ENCODE measurements at regions not wholly inside any gene's neighbourhood (a gene's known extent, or its start where the extent isn't known, plus 50 kb on each side); places are given as distances from the start of the nearest gene placed in this dataset.

GRCh38 chr17:79242873-79243602, 168.4 kb downstream of the ENGASE start:
- Histone ChIP-seq H3K27me3 (no peaks in the 10 kb centered on the region), H3K9me3 (no peaks in the 10 kb centered on the region), H3K4me3 (no peak overlapping the region), H3K27ac (no peak overlapping the region), H3K36me3 (replicated peaks in 1 of 2; ENCODE audit: insufficient read depth in 1 of 2, low read depth in 2 of 2) (no peaks in the 10 kb centered on the region), H3K4me1 (no peaks in the 10 kb centered on the region)
- ATAC-seq (no peak), DNase-seq (no peak)
- intact Hi-C loops (cut with DNase I) = no loop called here
- WGBS, 2 donors = 54 to 64% methylated on average over 6 to 10 of the region's 10 CpGs
- no peak for TF ChIP-seq CTCF (IDR thresholded peaks at IDR 0.05)
- no peak for TF ChIP-seq POLR2A (IDR thresholded peaks at IDR 0.05)

- no peak overlapping the region for H3K4me3 ChIP-seq
- DNase-seq = no peak
- no peaks in the 10 kb centered on the region for H3K4me1 ChIP-seq
- no peak for TF ChIP-seq CTCF (IDR thresholded peaks at IDR 0.05)
- no peak for TF ChIP-seq POLR2A (IDR thresholded peaks at IDR 0.05)
- no peak overlapping the region for H3K27ac ChIP-seq
- intact Hi-C loops (cut with DNase I) = no loop called here
- no peaks in the 10 kb centered on the region for H3K9me3 ChIP-seq
- no peaks in the 10 kb centered on the region for H3K27me3 ChIP-seq
- no peak for ATAC-seq
- no peaks in the 10 kb centered on the region for H3K36me3 ChIP-seq (replicated peaks in 1 of 2; ENCODE audit: insufficient read depth in 1 of 2, low read depth in 2 of 2)
- 59 to 62% methylated on average over 2 of the region's 2 CpGs for WGBS, 2 donors
Measured at GRCh38 chr17:79242393-79242792, 167.8 kb downstream of the ENGASE start.

- no peaks in the 10 kb centered on the region for H3K27me3 ChIP-seq
- TF ChIP-seq CTCF (IDR thresholded peaks at IDR 0.05) (no peak), POLR2A (IDR thresholded peaks at IDR 0.05) (no peak)
- no peaks in the 10 kb centered on the region for H3K9me3 ChIP-seq
- DNase-seq (no peak), ATAC-seq (no peak)
- H3K36me3 ChIP-seq (replicated peaks in 1 of 2; ENCODE audit: insufficient read depth in 1 of 2, low read depth in 2 of 2) = no peaks in the 10 kb centered on the region
- H3K4me1 ChIP-seq = no peaks in the 10 kb centered on the region
- no peak overlapping the region for H3K4me3 ChIP-seq
- no peak overlapping the region for H3K27ac ChIP-seq
- 82 to 84% methylated on average over 5 of the region's 5 CpGs for WGBS, 2 donors
- intact Hi-C loops (cut with DNase I) = no loop called here
Measured at GRCh38 chr17:79241616-79242015, 167.0 kb downstream of the ENGASE start.

- ATAC-seq = no peak
- no peaks in the 10 kb centered on the region for H3K36me3 ChIP-seq (replicated peaks in 1 of 2; ENCODE audit: insufficient read depth in 1 of 2, low read depth in 2 of 2)
- intact Hi-C loops (cut with DNase I) = no loop called here
- H3K4me3 ChIP-seq = no peak overlapping the region
- DNase-seq = no peak
- no peaks in the 10 kb centered on the region for H3K27me3 ChIP-seq
- H3K9me3 ChIP-seq = no peaks in the 10 kb centered on the region
- no peak overlapping the region for H3K27ac ChIP-seq
- 37 to 61% methylated on average over 5 to 9 of the region's 9 CpGs for WGBS, 2 donors
- no peak for TF ChIP-seq POLR2A (IDR thresholded peaks at IDR 0.05)
- no peak for TF ChIP-seq CTCF (IDR thresholded peaks at IDR 0.05)
- no peaks in the 10 kb centered on the region for H3K4me1 ChIP-seq
Measured at GRCh38 chr17:79239205-79239604, 164.6 kb downstream of the ENGASE start.

- Histone ChIP-seq H3K9me3 (no peaks in the 10 kb centered on the region), H3K27me3 (no peaks in the 10 kb centered on the region), H3K36me3 (replicated peaks in 1 of 2; ENCODE audit: insufficient read depth in 1 of 2, low read depth in 2 of 2) (no peaks in the 10 kb centered on the region), H3K4me3 (no peak overlapping the region), H3K27ac (no peak overlapping the region), H3K4me1 (no peaks in the 10 kb centered on the region)
- TF ChIP-seq POLR2A (IDR thresholded peaks at IDR 0.05) = no peak
- TF ChIP-seq CTCF (IDR thresholded peaks at IDR 0.05) = no peak
- intact Hi-C loops (cut with DNase I) = no loop called here
- DNase-seq (no peak), ATAC-seq (no peak)
- WGBS, 2 donors = 70 to 71% methylated on average over 11 to 13 of the region's 13 CpGs
Measured at GRCh38 chr17:79237448-79238053, 162.9 kb downstream of the ENGASE start.

Data from body of pancreas (tissue), 4 donors.